Spleen (tissue), 11 donors: ENCODE measurements at regions not wholly inside any gene's neighbourhood (a gene's known extent, or its start where the extent isn't known, plus 50 kb on each side); places are given as distances from the start of the nearest gene placed in this dataset.

Source experiments
- DNase-seq: peaks from one replicate; pipeline ENCODE4 v3.0.0-alpha.2; 2020
- H3K27ac ChIP-seq, 8 donors: fragments of 200-600 bp; sonication (generic) in 7 of 8; 1 replicate in 4 of 8; 2 replicates in 4 of 8; pipeline versions ENCODE4 v1.5.0 to v1.8.0; 2016 to 2021; ENCODE audit warnings: inconsistent platforms in 4 of 8, mild to moderate bottlenecking in 4 of 8, moderate library complexity in 1 of 8
- H3K27me3 ChIP-seq, 7 donors: fragments of 200-600 bp; sonication (generic) in 6 of 7; replicated peaks in 1 of 7; 1 replicate in 4 of 7; 2 replicates in 3 of 7; pipeline versions ENCODE4 v1.5.0 to v1.8.0; 2016 to 2021; ENCODE audit warnings: inconsistent platforms in 3 of 7, mild to moderate bottlenecking in 1 of 7
- H3K36me3 ChIP-seq, 6 donors: fragments of 200-600 bp; sonication (generic) in 5 of 6; 1 replicate in 4 of 6; 2 replicates in 2 of 6; pipeline versions ENCODE4 v1.5.0 to v1.8.0; 2016 to 2021; ENCODE audit warnings: inconsistent platforms in 2 of 6
- H3K4me1 ChIP-seq, 6 donors: fragments of 200-600 bp; sonication (generic) in 5 of 6; 1 replicate in 3 of 6; 2 replicates in 3 of 6; pipeline versions ENCODE4 v1.5.0 to v1.8.0; 2016 to 2021; ENCODE audit warnings: inconsistent platforms in 3 of 6
- H3K4me3 ChIP-seq, 8 donors: fragments of 200-600 bp; sonication (generic) in 7 of 8; 1 replicate in 4 of 8; 2 replicates in 4 of 8; pipeline versions ENCODE4 v1.5.0 to v1.8.0; 2016 to 2021; ENCODE audit warnings: inconsistent platforms in 4 of 8, mild to moderate bottlenecking in 4 of 8, moderate library complexity in 2 of 8
- H3K9me3 ChIP-seq, 8 donors: fragments of 200-600 bp; sonication (generic) in 7 of 8; 1 replicate in 4 of 8; 2 replicates in 4 of 8; pipeline versions ENCODE4 v1.5.0 to v1.8.0; 2016 to 2021; ENCODE audit warnings: inconsistent platforms in 4 of 8
- POLR2A ChIP-seq, 3 donors: fragments of 450-650 bp; IDR thresholded peaks; one replicate each; pipeline ENCODE4 v1.5.1; 2017; ENCODE audit warnings: antibody characterized with exemption in 3 of 3, mild to moderate bottlenecking in 1 of 3
- POLR2AphosphoS5 ChIP-seq, 3 donors: sonication (generic); formaldehyde crosslinking; IDR thresholded peaks; one replicate each; pipeline ENCODE4 v1.5.1; 2017; ENCODE audit warnings: antibody characterized with exemption in 3 of 3
- WGBS, 5 donors: extraction: QIAGEN DNeasy Blood & Tissue Kit in 3 of 5; methylation state at CpG; one replicate each; pipeline versions ENCODE4 v1.1.5 to v1.1.7; 2013 to 2018; 5-methylcytosine and 5-hydroxymethylcytosine counted together
- intact Hi-C: fragments of 100-400 bp; cut with DNase I; formaldehyde crosslinking; loops from one replicate; pipeline ENCODE4 v1.15.0; 2023; ENCODE audit warnings: low total_unique reads
- TF ChIP-seq, protein P1 (sequence below), 11 experiments: fragments of 200-600 bp in 7 of 11; fragments of 450-650 bp in 4 of 11; sonication (generic) in 4 of 11; IDR thresholded peaks in 8 of 11; conservative IDR thresholded peaks in 3 of 11; 1 replicate in 7 of 11; 2 replicates in 4 of 11; pipeline versions ENCODE4 v1.4.0 to v1.8.0; 2016 to 2021; ENCODE audit warnings: antibody characterized with exemption in 11 of 11, inconsistent platforms in 4 of 11, mild to moderate bottlenecking in 1 of 11
- donor health status: healthy with polysubstance abuse.
- donor health status: DM: no; HTN: no; CAD: no; lungs with moderate emphysema.
- donor health status: DM: no; HTN: no; CAD: no.
- donor health status: Bipolar disorder and iron deficiency.
- donor health status: healthy.
- donor health status: DM: no; HTN: no; CAD: no.
- donor health status: DM: yes; HTN: yes; CAD: no.

DNA sequence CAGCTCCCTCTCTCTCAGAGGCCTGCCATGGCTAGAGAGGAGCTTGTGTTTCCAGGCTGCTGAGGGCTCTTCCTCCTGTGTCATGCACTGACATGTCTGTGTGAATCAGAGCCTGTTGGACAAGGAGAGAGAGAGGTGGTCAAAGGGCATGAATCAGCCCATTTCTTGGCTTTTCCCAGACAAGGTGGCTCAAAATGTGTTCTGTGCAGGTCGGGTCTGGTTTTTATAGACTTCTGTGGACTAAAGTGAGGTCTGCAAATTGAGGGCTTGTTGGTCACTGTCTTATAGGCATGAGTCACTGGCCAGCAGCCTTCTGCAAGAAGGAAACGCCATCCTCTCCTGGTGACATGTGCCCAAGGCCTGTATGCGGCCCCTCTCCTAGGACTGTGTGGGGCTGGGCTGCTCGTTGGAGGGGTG is 97.9 kb downstream of the FOXL1 start:
- intact Hi-C loops = no loop called here
- no peaks in the 10 kb centered on the region for H3K36me3 ChIP-seq
- DNase-seq = no peak
- H3K4me1 ChIP-seq = no peaks in the 10 kb centered on the region
- peaks cover 0 to 50% (median 3%) of the 10 kb centered on the region in 7 donors for H3K27me3 ChIP-seq
- H3K4me3 ChIP-seq = no peak overlapping the region
- WGBS, 5 donors = 74 to 84% (median 77%) methylated on average over 4 of the region's 4 CpGs
- no peak for TF ChIP-seq POLR2A (IDR thresholded peaks at IDR 0.05)
- no peak overlapping the region for H3K27ac ChIP-seq
- H3K9me3 ChIP-seq = peaks cover 0 to 18% (median 0%) of the 10 kb centered on the region in 8 donors

DNA sequence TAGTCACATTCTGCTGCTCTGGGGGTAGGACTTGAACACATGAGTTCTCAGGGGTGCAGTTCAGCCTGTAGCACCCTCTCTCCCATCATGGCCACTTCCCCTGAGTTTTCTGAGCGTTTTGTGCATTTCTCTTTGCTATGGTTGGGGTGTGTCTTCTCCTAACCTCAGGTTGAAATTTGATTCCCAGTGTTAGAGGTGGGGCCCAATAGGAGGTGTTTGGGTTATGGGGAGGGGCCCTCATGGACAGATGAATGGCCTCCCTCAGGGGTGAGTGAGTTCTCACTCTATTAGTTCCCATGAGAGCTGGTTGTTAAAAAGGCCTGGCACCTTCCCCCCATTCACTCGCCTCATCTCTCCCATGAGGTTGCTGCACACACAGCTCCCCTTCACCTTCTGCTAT is 101.1 kb downstream of the FOXL1 start:
- intact Hi-C loops = no loop called here
- TF ChIP-seq POLR2AphosphoS5 (IDR thresholded peaks at IDR 0.05) (no peak), POLR2A (IDR thresholded peaks at IDR 0.05) (no peak)
- TF ChIP-seq, protein P1, sequence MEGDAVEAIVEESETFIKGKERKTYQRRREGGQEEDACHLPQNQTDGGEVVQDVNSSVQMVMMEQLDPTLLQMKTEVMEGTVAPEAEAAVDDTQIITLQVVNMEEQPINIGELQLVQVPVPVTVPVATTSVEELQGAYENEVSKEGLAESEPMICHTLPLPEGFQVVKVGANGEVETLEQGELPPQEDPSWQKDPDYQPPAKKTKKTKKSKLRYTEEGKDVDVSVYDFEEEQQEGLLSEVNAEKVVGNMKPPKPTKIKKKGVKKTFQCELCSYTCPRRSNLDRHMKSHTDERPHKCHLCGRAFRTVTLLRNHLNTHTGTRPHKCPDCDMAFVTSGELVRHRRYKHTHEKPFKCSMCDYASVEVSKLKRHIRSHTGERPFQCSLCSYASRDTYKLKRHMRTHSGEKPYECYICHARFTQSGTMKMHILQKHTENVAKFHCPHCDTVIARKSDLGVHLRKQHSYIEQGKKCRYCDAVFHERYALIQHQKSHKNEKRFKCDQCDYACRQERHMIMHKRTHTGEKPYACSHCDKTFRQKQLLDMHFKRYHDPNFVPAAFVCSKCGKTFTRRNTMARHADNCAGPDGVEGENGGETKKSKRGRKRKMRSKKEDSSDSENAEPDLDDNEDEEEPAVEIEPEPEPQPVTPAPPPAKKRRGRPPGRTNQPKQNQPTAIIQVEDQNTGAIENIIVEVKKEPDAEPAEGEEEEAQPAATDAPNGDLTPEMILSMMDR (IDR thresholded peaks at IDR 0.05 in 8 of 11, conservative IDR thresholded peaks at IDR 0.05 in 3 of 11) = no peak
- WGBS, 5 donors = 59 to 77% (median 70%) methylated on average over 2 of the region's 2 CpGs
- Histone ChIP-seq H3K4me3 (no peak overlapping the region), H3K9me3 (peaks cover 0 to 8% (median 0%) of the 10 kb centered on the region in 8 donors), H3K27ac (no peak overlapping the region), H3K36me3 (no peaks in the 10 kb centered on the region), H3K4me1 (no peaks in the 10 kb centered on the region), H3K27me3 (peaks cover 0 to 40% (median 6%) of the 10 kb centered on the region in 7 donors)
- no peak for DNase-seq

DNA sequence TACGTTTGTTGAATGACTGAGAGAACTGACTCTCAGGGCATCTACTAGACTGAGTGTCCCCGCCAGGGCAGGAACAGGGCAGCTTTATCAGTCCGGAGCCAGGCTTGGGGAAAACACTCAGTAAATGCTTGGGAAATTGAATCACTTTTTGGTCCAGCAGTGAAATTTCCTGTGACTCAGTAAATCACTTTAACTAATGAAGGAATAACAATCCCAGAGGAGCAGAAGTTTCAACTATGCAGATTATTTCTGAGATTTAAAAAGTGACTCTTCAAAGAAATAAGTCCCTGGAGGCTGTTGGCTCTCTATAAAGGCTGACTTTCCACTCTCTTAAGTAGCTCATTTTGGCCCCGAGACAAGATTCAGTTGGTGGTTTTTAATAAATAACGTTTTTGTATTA is 101.8 kb downstream of the FOXL1 start:
- peak overlapping the region in 2 of 8 donors; percentile 22 to 42 for H3K27ac ChIP-seq
- H3K9me3 ChIP-seq = peaks cover 0 to 7% (median 0%) of the 10 kb centered on the region in 8 donors
- intact Hi-C loops = no loop called here
- H3K4me1 ChIP-seq = no peaks in the 10 kb centered on the region
- H3K27me3 ChIP-seq = peaks cover 0 to 43% (median 6%) of the 10 kb centered on the region in 7 donors
- TF ChIP-seq POLR2A (IDR thresholded peaks at IDR 0.05) = no peak
- TF ChIP-seq POLR2AphosphoS5 (IDR thresholded peaks at IDR 0.05) = no peak
- TF ChIP-seq, protein P1 (IDR thresholded peaks at IDR 0.05 in 8 of 11, conservative IDR thresholded peaks at IDR 0.05 in 3 of 11) = no peak
- no peak overlapping the region for H3K4me3 ChIP-seq
- H3K36me3 ChIP-seq = no peaks in the 10 kb centered on the region
- WGBS, 5 donors = 39 to 58% (median 52%) methylated on average over 5 of the region's 5 CpGs
- DNase-seq = no peak

DNA sequence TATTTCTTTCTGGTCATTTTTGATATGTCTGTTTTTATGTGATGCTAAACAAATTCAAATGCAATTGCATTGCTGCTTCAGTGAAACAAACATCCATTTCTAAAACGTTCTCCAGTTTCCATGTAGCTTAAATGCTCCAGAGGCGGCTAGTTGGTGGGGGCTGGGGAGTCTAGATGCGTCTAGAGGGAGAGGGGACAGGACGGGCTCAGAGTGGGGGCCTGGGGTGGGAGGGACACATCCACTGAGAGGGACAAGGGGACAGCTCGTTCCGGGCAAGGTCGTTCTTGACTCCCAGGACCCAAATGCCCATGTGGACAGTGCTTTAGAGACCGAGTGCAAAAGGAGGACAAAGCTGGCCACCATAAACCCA is 102.3 kb downstream of the FOXL1 start:
- 48 to 74% (median 60%) methylated on average over 8 of the region's 8 CpGs for WGBS, 5 donors
- no peaks in the 10 kb centered on the region for H3K4me1 ChIP-seq
- no peak for TF ChIP-seq POLR2A (IDR thresholded peaks at IDR 0.05)
- TF ChIP-seq, protein P1 (IDR thresholded peaks at IDR 0.05 in 8 of 11, conservative IDR thresholded peaks at IDR 0.05 in 3 of 11) = no peak
- no peak for TF ChIP-seq POLR2AphosphoS5 (IDR thresholded peaks at IDR 0.05)
- peak overlapping the region in 3 of 8 donors; percentile 42 to 53 (median 47) for H3K27ac ChIP-seq
- DNase-seq = no peak
- H3K27me3 ChIP-seq = peaks cover 0 to 43% (median 6%) of the 10 kb centered on the region in 7 donors
- intact Hi-C loops = no loop called here
- no peak overlapping the region for H3K4me3 ChIP-seq
- peaks cover 0 to 7% (median 0%) of the 10 kb centered on the region in 8 donors for H3K9me3 ChIP-seq
- no peaks in the 10 kb centered on the region for H3K36me3 ChIP-seq
